NCI-H2227 treated with DMSO at 0.1 percent for 48 hours (cell line): ENCODE measurements at regions not wholly inside any gene's neighbourhood (a gene's known extent, or its start where the extent isn't known, plus 50 kb on each side); places are given as distances from the start of the nearest gene placed in this dataset.

ENCODE experiments used
- DNase-seq: peaks from one replicate; lab custom pipeline; 2025; lab: John Stamatoyannopoulos, UW

DNA sequence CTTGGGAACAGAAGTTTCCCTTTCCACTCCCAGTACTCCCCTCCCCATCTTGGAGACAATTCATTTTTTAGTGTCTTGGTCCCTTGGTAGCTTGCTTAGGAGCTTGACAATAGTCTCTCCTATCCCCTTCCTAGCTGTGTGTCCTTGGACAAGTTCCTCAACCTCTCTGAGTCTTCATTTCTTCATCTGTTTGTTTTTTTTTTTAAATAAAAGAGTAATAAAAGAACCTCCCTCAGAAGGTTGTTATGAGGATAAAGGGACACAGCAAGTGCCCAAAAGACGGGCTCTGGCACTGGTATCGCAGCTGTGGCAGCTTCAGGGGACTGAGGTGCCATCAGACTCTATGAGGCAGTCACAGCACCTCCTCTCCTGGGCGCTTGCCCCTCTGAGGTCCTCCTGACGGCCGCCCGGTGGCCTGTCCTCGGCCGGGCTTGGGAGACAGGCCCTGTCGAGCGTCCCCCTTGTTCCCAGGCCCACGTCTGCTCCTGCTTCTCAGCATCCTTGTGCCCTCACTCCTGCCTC lies 689.2 kb downstream of the MATN1 start:
- DNase-seq, result no peak

DNA sequence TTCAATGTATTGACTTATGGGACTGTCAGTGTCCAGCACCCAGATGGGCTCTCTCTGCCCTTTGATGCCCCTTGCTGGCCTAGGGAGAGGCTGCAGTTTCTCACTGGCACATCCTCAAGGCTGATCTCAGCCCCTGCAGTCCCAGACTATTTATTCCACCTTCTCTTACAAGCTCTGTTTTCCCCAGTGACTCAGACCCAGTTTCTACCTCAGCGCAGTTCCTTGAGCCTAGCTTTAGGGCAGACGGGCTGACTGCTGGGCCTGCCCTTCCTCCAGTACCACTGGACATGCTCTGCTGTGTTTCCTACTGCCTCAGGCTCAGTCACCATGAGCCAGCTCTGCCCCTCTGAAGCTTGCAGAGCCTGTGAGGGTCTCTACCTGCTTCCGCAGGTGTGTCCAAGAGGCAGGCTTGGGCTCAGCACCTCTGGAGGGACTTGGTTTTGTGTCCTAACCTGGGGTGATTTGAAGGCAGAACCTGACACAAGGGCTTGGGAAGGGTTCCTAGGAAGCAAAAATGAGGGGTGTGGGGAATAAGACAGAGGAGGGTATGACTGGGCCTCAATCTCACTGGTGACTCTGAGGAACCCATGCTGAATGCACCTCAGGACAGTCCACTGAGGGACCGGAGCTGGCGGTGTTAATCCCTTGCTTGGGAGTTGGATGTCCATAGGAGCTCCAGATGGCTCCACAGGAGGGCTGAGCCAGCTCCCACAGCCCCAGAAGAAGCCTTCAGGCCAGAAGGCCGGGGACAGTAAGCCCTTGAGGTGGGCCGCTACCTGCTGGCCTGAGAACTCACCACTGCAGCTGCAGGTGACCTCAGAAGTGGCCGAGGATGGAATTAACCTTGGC lies 689.9 kb downstream of the MATN1 start:
- no peak for DNase-seq

DNA sequence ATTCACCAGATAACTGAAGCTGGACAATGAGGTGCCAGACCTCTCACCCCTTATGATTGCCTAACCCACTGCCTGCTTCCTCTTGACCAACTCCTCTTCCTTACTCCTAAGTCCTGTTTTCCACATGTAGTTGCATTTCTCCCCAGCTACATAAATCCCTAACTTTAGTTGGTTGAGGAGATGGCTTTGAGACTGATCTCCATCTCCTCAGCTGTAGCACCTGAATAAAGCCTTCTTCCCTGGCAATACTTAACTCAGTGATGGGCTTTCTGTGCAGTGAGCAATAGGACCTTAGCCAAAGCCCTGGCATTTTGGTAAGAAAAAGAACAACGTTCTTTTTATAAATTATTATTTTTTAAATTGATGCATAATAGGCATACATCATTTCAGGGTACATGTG lies 691.1 kb downstream of the MATN1 start:
- DNase-seq, result no peak

DNA sequence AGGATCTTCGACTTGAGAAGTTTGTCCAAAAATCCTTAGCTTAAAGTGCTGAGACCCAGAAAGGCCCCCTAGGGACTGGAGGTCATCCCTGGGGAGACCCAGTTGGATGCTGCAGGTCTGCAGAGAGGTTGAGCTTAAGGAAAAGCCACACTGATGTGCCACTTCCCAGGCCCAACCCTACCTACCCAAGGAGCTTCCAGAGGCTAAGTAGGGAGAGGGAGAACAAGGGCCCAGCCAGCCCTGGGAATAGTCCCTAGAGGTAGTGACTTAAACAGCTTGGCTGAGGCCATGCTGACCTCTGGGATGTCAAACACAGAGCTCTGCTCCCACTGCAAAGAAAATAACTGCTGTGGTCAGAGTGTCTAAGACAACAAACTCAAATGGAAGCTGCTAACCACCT lies 693.7 kb downstream of the MATN1 start:
- DNase-seq, result no peak

DNA sequence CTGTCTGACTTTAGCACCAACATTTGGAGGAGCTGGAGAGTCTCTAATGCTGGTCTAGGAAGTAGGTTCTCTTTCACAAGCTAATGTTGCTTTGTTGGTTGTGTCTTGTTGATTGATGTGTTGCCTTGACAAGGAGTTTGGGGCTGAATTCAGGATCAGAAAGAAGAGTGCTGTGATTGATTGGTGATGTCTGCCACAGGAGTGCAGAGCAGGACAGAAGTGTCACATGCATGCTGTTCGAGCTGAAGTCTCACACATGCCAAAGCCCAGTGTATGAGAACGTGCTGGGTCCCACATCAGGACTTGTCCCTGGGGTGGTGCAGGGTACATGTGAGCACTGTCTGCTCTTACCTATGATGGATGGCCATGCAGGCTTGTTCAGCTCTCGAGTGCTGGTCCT lies 694.4 kb downstream of the MATN1 start:
- no peak for DNase-seq

DNA sequence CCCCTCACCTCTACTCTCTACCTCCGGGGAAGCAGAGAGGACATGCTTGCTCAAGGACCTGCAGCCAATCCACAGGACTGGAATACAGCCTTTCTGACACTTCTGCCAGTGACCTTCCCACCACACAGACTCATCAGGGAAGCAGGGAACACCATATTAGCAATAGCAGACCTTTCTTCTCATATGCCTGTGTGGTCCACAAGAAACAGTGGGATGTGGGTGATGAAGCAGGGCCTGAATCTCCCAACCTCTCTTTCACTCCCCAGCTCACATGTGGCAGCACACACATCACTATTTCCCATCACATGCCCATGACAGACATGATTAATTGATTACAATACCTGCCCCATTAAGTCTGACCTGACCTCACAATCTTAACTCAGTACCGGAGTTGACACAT lies 695.1 kb downstream of the MATN1 start:
- DNase-seq, result no peak

GRCh38 chr1:30027247-30027646 lies 696.1 kb downstream of the MATN1 start:
- DNase-seq, result no peak

DNA sequence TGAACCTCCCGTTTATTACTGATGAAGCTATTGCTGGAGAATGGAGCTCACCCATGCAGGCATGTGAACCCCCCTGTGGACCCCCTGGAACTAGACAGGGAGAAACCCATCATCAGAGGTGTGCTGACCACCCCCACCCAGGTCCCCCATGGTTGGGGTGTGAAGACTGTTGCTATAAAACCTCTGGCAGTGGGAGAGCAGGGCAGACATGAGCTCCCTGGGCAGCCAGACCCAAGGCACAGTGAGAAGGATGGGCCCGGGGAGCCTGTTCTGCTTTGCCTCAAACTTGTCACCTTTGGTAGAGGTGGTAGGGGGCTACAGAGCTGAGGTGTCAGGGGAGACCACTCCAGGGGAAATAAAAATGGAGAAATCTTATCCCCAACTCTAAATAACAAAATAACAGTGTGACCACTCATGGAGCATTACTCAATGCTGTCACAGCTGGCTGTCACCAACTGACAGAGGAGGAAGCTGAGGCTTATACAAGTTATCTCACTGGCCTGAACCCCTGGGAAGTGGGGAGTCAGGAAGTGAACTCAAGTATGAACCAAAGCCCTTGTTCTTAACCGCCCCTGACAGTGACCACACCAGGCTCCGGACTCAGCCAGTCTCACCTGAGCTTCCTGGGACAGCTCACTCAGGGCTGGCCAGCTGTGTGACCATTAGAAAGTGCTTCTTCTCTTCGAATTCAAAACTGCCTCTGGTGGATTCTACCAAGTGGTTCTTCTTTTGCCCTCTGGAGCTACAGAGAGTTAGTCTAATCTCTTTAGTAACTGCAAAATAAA lies 698.8 kb downstream of the MATN1 start:
- DNase-seq, result no peak

DNA sequence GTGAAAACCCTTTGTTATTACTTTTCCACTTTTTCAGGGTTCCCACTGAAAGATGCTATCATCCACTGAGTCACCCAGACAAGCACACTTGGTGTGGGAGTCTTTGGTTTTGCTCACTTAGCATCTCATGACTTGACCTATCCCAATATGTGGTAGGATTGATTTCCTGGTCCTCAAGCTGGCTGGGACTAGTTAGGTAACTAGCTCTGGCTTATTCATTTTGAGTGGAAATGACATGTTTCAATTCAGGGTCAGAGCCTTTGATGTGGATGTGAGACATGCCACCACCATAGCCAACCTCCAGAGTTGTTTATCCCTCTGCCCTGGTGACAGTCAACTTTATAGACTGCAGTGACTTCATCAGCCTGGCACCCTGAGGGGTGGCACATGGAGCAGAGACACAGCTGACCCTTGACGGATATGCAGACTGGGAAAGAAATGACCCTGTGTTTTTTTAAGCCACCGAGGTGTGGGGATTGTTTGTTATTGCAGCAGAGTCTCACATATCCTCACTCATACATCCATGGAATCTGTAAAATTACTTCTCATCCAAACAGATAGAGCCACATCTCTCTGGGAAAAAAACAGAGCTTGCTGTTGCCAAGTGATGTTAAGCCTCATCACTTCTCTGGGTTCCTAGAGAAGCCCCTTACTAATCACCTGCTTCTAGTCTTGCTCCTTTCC lies 699.9 kb downstream of the MATN1 start:
- no peak for DNase-seq

DNA sequence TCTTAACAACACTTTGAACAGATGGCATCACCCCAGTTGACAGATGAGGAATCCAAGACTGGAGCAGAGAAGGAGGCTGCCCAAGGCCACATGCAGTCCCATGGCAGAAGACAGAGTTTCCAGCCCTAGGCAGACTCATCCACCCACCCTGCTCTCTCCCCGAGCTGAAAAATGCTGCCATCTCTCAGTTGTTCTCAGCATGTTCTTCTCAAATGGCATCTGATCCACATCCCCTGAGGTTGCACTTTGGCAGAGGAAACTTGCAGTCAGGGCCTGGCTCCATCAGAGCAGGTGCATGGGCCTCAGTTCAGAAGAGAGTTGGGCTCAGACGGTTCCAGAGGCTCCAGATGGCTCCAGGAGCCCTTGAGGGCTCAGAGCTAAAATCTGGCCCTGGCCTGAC lies 709.4 kb downstream of the MATN1 start:
- DNase-seq, result no peak

GRCh38 chr1:30012455-30013440 lies 710.6 kb downstream of the MATN1 start:
- DNase-seq, result no peak

DNA sequence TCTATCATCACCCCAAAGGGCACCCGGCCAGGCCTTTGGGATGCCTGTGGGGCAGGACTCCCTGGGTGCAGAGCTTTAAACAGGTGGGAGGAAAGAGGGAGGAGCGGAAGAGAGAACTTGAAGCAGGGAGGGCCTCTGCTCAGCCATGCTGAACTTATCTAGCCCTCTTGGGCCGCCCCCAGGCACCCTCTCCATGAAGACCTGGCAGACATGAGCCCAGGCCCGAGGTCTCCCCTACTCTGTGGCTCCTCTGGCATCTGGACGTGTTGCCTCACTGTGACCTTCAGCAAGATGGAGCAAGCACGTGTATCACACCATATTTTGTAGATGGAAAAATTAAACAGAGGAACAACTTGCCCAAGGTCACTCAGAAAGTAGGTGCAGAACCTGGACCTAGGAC lies 711.4 kb downstream of the MATN1 start:
- no peak for DNase-seq

DNA sequence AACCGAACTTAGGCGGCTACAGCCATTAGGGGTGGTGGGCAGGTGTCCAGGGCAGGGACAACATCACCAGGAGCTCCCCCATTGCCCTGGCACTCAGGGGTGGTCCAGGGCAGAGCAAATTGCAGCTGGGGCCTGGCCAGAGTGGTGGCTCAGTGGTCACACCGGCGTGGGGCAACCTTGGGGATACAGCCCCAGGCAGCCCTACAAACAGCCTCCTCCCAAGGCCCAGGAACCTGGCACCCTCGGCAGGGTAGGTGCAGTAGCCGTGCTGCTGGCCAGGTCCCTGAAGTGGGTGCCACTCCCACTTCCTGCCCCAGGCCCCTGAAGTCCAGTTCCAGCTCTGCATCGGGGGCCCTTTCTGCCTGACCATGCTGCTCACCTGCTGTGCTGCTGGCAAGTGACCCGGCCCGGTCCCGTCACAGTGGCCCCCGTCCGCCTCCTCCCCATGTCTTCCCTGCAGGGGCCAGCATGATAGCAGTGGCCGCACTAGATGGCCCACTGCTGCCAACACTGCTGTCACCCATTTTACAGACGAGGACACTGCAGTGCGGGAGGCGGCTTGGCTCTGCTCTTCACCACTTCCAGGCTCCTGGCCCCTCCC lies 712.8 kb downstream of the MATN1 start:
- DNase-seq, result no peak

DNA sequence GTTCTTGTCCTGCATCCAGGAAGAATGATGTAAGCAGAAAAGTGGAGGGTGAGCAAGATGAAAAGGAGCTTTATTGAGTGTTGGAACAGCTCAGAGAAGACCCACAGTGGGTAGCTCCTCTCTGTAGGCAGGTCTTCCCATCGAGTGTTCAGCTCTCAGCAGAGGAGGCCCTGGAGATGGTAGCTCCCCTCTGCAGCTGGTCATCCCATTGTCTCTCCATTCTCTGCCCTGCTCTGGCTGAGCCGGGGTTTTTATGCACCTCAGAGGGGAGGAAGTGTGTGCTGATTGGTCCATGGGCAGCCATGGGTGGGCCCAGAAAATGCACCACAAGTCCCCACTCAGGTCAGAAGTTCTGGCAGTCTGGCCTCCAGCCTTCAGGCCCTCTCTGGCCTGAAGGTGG lies 713.7 kb downstream of the MATN1 start:
- no peak for DNase-seq

- DNase-seq, result no peak
Observed at GRCh38 chr1:30008998-30009657, 714.3 kb downstream of the MATN1 start.

GRCh38 chr1:30008372-30008997 lies 714.9 kb downstream of the MATN1 start:
- DNase-seq, result no peak

- DNase-seq, result no peak
Observed at GRCh38 chr1:30005972-30006619, 717.3 kb downstream of the MATN1 start.

DNA sequence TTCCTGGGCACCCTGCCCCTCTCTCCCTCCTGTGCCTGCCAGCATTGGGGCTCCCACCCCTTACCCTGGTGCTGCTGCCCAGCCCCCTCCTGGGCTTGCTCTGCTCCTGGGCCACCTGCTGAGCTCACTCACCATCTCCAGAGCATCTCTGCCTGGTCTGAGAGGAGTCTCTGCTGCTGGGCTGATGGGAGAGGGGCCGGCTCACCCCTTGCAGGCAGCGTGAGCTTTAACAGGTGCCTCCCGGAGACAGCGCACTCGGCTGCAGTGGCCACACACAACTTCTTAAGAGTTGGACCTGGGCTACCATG lies 721.7 kb downstream of the MATN1 start:
- no peak for DNase-seq

GRCh38 chr1:30001011-30001731 lies 722.2 kb downstream of the MATN1 start:
- no peak for DNase-seq
